Suppressor macrophage treated with lipopolysaccharide for 4 hours (primary cell): ENCODE measurements at regions not wholly inside any gene's neighbourhood (a gene's known extent, or its start where the extent isn't known, plus 50 kb on each side); places are given as distances from the start of the nearest gene placed in this dataset.

Experiments used
- DNase-seq: peaks from one replicate; pipeline ENCODE4 v3.0.0-alpha.2; 2020

DNA sequence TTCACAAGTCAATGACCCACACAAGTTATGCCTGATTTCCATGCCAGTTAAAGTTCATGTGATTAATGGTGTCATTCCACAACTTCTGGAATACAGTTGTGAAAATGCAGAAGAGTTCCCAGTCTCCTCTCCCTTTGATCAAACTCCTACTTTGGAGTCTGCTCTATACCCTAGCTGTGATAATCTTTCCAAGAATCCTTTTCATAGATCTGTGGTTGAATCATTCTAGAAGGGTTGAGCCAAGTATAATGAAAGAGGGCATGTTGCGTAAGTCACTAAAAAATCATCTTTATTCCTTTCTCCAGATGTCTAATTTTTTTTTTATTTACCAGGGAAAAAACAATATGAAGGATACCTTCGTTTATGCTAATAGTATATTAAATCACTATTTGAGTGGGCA lies 89.7 kb upstream of the CARD18 start:
- DNase-seq: no peak

DNA sequence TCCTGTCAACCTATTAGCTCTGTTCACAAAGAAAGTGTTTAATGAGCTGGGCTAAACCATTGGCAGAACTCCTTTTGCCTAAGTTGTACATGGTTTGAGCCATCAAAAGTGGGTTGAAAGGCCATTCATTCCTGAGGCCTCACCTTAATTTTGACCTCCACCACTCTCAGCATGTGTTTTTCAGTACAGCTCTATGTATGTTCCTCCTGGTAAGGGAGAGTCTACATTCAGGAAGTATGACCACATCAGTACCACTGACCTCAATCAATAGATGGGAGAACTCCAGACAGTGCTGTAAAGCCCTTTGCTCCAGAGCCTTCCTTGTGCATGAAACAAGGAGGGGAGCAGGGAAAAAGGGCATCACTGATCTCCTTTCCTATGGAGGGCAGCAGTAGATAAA lies 87.8 kb upstream of the CARD18 start:
- DNase-seq: no peak

DNA sequence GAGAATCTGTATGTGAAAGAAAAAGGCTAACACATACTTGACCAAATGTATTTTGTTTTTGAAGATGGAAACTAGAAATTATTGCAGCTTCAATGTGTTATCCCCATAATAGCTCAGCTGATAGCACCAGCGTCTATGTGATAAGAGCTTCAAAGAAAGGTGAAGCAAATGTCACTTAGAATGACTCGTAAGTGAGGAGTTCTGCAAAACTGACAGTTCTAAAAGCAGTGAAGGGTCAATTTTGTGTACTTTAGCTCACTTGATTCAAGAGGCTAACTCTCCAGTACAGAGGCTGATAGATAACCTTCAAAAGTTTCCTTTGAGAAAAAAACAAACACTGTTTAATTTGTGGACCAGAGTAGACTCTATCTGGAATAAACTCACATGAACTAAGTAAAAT lies 87.2 kb upstream of the CARD18 start:
- DNase-seq: no peak

DNA sequence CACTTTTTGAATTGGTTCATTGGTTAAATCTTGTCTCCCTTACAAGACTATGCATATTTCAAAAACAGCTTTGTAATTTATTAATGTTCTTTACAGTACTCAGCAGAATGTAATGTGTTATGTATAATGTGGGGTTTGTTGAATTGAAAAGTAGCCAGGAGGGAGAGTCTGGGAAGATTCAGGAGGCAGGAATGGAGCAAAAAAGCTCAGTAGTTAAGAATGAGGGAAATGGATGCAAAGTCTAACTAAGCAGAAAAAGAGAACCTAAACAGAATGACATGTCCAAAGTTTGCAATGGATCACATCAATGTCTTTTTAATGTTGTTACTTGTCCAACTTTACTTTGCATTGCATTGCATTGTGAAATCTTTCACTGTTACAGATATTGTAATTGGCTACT lies 86.5 kb upstream of the CARD18 start:
- DNase-seq: no peak

DNA sequence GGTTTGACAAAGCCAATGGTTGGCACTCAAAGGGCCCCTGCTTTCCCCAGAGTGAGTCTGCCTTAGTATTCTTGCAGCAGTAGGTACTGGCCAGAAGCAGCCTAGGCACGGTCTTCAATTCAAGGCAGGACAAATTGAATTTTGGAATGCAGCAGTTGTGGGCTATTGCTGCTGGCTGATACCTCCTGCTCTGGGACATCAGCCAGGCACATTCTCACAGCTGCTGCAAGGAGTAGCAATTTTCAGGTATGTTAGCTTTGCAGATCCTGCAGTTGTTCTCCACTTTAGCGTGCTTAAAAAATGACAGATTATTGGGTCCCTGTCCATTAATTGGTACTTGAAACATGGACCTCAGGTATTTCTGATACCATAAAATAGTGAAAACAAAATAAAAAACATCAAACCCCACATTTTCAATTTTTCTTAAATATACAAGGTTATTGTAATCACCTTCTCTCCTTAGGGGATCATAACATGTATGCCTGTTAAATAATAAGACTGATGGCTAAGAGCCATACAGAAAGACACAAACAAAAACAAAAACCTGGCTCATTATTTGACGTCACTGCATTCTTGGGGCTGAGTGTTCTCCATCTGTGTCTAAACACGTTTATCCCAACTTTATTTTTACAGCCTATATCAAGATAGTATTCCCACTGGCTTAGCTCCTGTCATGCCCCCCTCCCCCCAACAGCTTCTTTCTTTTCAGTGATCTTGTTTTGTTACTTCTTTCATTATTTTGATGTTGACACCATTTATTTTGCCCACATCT lies 85.1 kb upstream of the CARD18 start:
- DNase-seq: no peak

DNA sequence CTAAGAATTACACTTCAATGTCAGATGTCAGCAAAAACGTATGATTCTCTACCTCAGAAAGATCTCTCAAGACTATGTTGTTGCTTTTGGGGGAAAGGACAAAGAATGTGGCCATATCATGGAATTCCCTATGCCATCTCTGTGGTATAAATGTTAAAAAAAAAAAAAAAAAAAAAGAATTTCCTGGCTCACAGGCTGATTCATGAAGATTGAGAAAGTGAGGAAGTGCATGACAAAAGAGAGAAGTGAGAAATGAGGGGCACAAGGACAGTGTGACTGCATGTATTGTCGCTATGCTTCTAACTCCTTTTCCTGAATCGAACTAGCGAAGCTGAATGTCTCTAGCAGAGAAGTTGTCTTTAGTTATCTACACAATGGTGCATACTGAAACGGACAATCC lies 80.6 kb upstream of the CARD18 start:
- peak; percentile 88 for DNase-seq

DNA sequence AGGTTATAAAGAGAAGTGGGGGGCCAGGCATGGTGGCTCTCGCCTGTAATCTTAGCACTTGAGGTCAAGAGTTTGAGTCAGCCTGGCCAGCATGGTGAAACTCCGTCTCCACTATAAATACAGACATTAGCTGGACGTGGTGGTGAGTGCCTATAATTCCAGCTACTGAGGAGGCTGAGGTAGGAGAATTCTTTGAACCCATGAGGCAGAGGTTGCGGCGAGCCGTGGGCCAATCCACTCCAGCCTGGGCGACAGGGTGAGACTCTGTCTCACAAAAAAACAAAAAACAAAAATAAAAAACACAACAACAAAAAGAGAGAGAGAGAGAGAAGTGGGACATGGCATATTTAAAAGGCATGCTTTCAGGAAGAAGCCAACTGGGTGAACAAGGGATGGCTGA lies 80.1 kb upstream of the CARD18 start:
- DNase-seq: no peak

DNA sequence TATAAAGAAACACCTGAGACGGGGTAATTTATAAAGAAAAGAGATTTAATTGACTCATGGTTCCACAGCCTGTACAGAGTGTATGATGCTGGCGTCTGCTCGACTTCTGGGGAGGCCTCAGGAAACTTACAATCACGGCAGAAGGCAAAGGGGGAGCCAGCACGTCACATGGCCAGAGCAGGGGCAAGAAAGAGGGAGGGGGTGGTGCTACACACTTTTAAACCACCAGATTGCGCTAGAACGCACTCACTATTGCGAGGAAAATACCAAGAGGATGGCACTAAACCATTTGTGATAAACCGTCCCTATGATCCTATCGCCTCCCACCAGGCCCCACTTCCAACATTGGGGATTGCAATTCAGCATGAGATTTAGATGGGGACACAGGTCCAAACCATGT lies 79.7 kb upstream of the CARD18 start:
- no peak for DNase-seq

DNA sequence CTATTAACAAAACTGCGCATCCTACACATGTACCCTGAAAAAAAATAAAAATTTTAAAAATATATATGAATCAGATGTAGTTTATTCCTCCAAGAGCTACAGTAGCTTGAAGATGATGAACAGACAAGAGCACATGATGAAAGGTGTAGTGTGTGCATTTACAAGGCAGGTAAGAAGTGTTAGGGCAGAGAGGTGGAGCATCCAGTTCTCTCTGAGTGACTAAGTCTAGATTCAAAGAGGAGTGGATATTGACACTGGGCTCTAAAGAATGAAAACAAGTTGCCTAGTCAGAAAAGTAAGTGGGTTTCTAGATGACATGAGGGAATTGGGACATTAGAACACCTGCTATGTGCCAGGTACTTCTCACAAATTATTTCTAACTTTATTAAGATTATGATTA lies 76.0 kb upstream of the CARD18 start:
- DNase-seq: no peak

DNA sequence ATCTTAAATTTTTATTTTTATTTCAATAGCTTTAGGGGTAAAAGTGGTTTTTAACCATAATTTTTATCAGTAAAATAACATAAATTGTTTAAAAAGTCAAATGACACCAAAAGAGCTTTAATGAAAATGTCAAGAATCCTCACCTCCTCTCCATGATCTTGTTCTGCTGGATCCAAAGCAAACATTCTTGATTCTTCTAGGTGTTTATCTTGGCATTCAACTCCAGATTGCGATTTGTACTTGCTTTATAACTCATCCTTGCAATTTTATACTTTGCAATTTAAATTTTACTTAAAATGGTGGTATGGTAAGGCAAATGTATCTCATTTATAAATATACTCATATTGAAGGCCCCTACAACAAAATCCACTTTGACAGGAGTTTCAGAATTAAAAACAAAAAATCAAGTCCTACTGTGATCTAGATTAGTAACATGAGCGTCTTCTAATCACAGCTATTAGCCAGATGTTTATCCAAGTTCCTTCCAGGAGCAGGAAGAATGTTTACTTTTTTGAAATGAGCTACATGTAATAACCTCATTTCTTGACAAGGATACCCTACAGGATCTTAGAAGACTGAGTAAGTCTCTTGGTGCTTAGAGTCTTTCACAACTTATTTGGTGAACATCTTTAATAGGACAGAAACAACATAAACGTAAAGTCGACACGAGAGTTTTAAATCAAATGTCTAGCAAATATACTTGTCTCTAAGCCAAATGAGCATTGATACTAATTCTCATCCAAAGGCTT lies 72.4 kb upstream of the CARD18 start:
- no peak for DNase-seq

DNA sequence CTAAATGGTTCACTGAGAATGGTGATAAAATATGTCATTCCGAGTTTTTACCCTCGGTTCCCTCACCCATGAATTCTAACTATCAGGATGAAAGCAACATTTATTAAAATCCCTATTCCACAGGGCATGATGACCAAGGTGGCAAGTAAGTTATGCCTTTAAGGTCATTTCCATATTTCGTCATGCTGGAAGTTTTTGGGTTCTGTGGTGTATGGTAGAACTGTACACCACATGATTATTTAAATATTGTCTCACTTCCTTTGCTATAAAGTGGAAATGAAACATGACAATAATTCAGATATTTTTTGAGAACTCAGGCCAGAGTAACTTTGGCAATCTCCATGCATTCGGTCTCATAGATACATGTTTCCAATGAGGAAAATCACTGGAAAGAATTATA lies 68.5 kb upstream of the CARD18 start:
- peak; percentile 86 for DNase-seq

DNA sequence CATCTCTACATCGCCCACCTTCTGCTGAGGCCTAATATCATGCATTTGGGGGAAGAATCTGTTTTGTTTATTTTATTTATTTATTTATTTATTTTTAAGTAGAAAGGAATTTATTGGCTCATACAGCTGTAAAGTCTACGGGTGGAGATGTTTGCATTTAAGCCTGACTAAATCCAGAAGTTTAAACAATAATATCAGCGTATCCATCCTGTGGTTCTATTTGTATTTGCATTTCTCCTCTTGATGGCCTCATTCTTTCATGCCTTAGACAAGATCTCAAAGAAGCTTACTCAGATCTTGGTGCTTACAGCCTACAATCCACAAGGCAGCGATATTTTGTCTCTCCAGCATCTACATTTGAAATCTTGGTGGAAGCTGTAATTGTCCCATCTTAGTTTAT lies 67.1 kb upstream of the CARD18 start:
- no peak for DNase-seq

DNA sequence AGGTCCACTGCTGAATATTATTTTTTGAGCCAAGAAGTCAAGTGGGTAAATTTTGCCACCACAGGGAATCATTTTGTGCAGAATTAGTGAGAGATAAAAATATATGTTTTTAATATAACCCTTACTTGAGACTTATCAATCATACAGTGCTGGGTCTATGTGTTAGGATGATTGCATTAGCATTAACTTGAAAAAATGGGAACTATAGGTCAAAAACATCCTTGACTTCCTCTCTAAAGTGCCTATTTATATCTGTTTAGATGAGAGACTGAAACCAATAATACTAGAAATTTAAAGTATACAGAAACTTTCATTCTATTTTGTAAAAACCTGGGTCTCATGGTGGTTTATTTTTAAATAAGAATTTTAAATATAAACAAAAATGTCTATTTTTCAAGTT lies 65.1 kb upstream of the CARD18 start:
- DNase-seq: no peak

DNA sequence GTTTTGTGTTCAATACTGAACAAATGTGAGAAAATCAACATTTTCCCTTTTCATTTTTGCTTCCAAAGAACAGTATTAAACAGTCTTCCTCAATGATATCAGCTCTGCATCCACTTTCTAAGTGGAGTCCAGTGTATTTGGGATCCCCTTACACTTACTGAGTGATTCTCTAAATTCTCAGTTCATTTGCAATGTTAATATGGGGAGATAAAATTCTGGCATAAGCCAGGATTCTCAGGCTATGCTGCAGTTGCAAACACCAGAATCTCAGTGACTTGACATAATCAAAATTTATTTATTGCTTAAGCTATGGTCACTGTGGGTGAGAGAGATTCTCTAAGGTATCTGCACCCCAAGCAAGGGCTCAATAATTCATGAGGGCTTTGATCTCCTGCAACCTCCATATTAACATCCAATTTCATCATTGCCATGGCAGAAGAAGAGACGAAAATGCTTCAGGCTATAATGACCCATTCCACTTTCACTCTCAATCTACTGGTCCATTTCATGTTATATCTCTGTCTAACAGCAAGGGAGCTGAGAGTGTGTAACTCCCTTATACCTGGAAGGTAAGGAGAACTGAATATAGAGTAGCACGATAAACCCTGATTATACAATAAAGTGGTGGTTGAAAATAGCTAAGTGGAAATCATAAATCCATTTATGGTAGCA lies 64.1 kb upstream of the CARD18 start:
- no peak for DNase-seq

DNA sequence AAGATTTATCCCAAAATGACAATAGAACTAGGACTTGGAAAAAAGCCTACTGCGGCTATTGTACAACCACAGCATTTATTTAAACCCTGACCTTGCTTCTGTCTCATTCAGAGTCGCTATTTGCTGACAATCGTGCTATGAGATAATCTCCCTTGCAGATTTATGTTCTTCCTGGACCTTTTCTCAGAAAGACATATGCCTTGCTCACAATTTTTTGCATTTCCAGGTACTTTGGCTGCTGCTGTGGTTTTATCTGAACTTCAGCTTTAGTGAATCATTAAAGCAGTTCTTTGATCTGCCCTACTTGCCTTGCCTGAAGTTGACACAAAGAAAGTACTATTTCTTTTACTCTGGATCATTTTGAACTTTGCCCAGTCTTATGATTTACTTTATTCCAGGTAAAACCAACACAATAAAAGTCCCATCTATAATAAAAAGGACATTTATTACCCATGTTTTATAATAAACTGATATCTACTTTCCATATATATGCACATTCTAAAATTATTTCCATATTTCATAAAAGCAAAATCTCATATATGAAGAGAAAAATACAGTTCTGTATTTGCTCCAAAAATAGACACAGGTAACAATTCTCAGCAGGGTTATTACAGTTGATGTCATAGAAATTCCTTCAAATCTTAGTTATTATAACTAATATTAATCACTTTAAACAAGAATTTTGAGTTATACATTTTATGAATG lies 63.4 kb upstream of the CARD18 start:
- no peak for DNase-seq

DNA sequence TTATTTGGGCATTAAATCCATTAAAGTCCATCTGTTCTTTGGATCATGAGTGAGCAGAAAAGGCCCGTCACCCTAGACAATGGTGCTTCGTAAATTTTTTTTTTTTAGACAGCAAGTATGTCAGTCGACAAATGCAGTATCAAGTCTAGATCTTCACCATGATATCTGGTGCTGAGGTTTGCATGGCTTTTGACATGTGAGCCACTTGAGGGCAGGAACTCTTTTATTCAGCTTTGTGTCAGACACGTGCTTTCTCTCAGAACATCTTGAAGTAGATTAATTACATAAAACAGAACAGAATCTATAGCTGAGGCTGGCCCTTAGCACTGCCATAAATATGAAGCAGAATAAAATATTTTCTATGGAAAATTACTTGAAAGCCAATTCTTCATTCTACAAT lies 62.9 kb upstream of the CARD18 start:
- DNase-seq: no peak

DNA sequence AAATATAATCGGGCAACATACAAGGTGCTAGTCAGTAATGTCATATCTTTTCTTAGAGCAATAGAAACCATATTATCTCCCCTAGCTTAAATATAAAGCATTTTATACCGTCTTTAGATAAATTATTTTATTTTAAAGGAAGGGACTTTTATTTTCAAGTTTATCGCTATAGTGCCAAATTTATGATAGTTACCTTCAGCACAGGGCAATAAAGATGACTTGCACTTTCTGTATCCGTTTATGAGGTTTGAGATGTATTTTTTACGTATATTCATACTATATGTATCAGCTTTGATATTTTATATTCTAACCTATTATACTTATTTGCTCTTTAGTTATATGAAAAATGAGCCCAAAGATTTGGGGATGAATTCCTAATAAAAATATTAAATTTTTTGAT lies 61.6 kb upstream of the CARD18 start:
- DNase-seq: no peak

DNA sequence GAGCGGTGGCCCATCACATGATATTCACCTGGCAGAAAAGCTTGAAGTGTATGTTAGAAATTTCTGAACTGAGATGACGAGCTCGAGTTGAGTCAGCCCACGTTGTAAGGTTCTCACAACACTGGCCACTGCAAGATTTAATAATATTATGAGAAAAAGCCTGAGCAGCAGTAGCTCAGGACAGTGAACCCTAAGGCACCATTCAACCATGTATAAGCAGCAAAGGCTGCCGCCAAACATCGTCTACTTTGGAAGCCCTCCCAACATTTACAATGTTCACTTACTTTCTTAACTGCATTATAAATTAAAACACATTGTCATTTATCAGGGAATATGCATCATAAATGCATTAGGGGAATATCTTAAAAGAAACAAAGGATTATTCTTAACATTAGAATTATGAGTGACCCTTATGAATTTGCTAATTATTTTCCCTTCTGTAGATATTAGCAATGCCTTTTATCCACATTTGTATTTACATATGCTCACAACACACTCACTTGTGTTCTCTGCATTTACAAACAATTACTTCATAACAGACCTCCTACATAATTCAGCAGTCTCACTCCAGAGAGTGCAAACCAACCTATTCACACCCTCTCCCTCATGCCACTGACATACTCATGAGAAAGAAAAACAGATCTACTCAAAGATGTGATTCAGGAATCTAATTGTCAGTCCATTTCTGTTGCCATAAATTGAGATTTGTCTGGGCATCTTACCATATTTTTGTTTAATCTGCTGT lies 57.7 kb upstream of the CARD18 start:
- no peak for DNase-seq

DNA sequence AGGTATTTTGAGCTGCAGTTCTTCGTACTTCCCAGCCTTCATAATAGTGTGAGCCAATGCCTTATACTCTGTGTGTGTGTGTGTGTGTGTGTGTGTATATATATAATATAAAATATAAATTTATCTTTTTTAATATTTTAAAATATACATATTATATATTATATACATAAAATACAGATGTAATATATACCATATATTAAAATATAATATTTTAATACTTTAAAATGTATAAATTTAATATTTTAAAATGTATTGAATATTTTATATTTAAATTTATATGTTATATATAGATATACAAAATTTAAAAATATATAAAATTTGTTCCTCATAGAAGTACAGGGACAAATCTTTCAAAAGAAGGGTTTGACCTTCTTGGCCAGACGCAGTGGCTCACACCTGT lies 53.7 kb upstream of the CARD18 start:
- DNase-seq: no peak

DNA sequence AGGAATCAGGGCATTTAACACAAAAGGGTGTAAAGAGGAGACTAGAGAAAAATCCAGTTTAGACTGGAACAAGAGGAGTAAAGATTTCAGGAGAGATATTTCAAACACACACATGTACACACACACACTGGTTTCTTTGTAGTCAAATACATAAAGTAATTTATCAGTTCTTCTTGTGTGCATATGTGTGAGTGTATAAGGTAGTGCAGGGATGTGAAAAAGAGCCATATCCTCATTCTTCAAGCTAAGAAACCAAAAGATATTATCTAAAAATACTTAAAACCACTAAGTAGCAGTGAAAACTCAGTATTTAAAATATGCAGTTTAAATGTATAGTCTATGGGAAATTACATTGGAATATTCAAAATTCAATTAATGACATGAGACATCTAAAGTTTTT lies 52.5 kb upstream of the CARD18 start:
- DNase-seq: no peak

DNA sequence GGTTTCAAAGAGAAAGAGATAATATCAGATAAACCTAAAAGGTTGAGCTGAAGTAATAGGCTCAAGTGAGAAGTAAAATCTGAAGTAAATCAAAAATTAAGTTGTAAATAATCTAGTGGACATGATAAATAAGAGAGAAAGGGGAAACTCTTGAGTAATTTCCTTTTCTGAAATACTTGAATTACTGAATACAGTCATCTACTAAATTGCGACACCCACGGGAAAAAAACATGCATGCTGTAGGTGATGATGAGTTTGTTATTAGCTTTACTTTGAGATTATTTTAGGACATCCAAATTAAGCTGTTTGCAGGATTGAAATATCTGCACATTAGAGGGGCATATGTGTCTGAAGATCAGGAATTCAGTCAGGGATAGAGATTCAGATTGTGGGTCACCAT lies 50.0 kb upstream of the CARD18 start:
- DNase-seq: peak; percentile 85
